GM23248 (cell line): ENCODE measurements at regions not wholly inside any gene's neighbourhood (a gene's known extent, or its start where the extent isn't known, plus 50 kb on each side); places are given as distances from the start of the nearest gene placed in this dataset.

Source experiments
- DNase-seq: peaks from one replicate; pipeline ENCODE4 v3.0.0-alpha.2; 2015
- H2AFZ ChIP-seq: fragments of 200-600 bp; sonication (generic); 2 replicates; pipeline ENCODE4 v1.6.1; 2016; ENCODE audit warnings: antibody characterized with exemption
- H3F3A ChIP-seq: fragments of 200-600 bp; sonication (generic); 2 replicates; pipeline ENCODE4 v1.6.1; 2016; ENCODE audit warnings: mild to moderate bottlenecking, antibody characterized with exemption, mixed run types; ENCODE audit not compliant: insufficient read depth
- H3K27ac ChIP-seq: fragments of 200-600 bp; sonication (generic); 2 replicates; pipeline ENCODE4 v1.5.1; 2016; ENCODE audit warnings: mild to moderate bottlenecking
- H3K27me3 ChIP-seq: fragments of 200-600 bp; sonication (generic); replicated peaks from 2 replicates; pipeline ENCODE4 v1.6.1; 2016; ENCODE audit warnings: mild to moderate bottlenecking; ENCODE audit not compliant: insufficient read depth
- H3K36me3 ChIP-seq: fragments of 200-600 bp; sonication (generic); 2 replicates; pipeline ENCODE4 v1.6.1; 2016; ENCODE audit warnings: low read depth, mild to moderate bottlenecking
- H3K4me1 ChIP-seq: fragments of 200-600 bp; sonication (generic); 2 replicates; pipeline ENCODE4 v1.6.1; 2016; ENCODE audit warnings: mild to moderate bottlenecking; ENCODE audit not compliant: insufficient read depth
- H3K4me2 ChIP-seq: fragments of 200-600 bp; sonication (generic); one replicate; pipeline ENCODE4 v1.6.1; 2016; ENCODE audit warnings: mild to moderate bottlenecking; ENCODE audit not compliant: unreplicated experiment
- H3K4me3 ChIP-seq: fragments of 200-600 bp; sonication (generic); 2 replicates; pipeline ENCODE4 v1.5.1; 2016; ENCODE audit warnings: mild to moderate bottlenecking
- H3K79me2 ChIP-seq: fragments of 200-600 bp; sonication (generic); 2 replicates; pipeline ENCODE4 v1.6.1; 2016; ENCODE audit warnings: mild to moderate bottlenecking; ENCODE audit not compliant: insufficient read depth
- H3K9ac ChIP-seq: fragments of 200-600 bp; sonication (generic); 2 replicates; pipeline ENCODE4 v1.6.1; 2016; ENCODE audit warnings: mild to moderate bottlenecking
- H3K9me2 ChIP-seq: fragments of 200-600 bp; sonication (generic); 2 replicates; pipeline ENCODE4 v1.6.1; 2016; ENCODE audit warnings: mixed run types, mild to moderate bottlenecking, moderate library complexity; ENCODE audit not compliant: insufficient read depth
- H3K9me3 ChIP-seq: fragments of 200-600 bp; sonication (generic); one replicate; pipeline ENCODE4 v1.6.1; 2017; ENCODE audit warnings: low read depth
- H4K20me1 ChIP-seq: fragments of 200-600 bp; sonication (generic); 2 replicates; pipeline ENCODE4 v1.6.0; 2016; ENCODE audit not compliant: insufficient read depth
- EZH2 ChIP-seq: fragments of 200-600 bp; sonication (generic); IDR thresholded peaks from 2 replicates; pipeline ENCODE4 v1.6.1; 2018; ENCODE audit warnings: antibody characterized with exemption, mild to moderate bottlenecking; ENCODE audit not compliant: insufficient read depth, poor library complexity, severe bottlenecking
- EZH2phosphoT487 ChIP-seq: fragments of 200-600 bp; sonication (generic); IDR thresholded peaks from 2 replicates; pipeline ENCODE4 v1.6.1; 2018; ENCODE audit warnings: antibody characterized with exemption, moderate library complexity, mild to moderate bottlenecking, low read depth; ENCODE audit not compliant: insufficient read depth
- WGBS, 2 experiments: methylation state at CpG; one replicate each; pipeline ENCODE4 v1.1.6; 2015 to 2017; ENCODE audit warnings: low lambda C conversion rate in 2 of 2, low coverage in 1 of 2; ENCODE audit errors: missing lambda C conversion rate in 2 of 2; 5-methylcytosine and 5-hydroxymethylcytosine counted together
- in situ Hi-C: fragments of 300-500 bp; cut with MboI; formaldehyde crosslinking; loops from 2 replicates; pipeline ENCODE4 v1.15.0; 2020

DNA sequence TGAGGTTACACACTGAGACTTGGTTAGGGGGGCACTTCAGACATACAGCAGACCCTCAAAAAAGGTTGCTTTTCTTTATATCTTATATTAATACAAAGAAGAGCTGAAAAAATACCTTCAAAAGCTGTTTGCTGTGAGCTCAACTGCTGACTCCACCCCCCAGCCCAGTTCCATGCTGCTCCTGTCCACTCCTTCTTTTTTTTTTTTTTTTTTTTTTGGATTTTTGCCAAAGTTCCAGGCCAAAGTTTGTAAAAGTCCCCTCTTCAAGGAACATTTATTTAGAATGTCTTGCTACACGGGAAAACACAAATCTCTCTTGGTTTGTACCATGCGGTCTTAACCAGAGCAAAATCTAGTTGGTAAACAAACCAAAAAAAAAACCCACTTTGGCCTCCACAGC, 85.3 kb upstream of the AKAP12 start:
- Histone ChIP-seq H3K79me2 (no peaks in the 10 kb centered on the region), H3K4me2 (no peak overlapping the region), H3K27ac (no peak overlapping the region), H2AFZ (no peak overlapping the region), H3K27me3 (no peaks in the 10 kb centered on the region), H3K4me3 (no peak overlapping the region), H3K4me1 (no peaks in the 10 kb centered on the region), H3K36me3 (no peaks in the 10 kb centered on the region), H3K9ac (no peak overlapping the region), H3F3A (no peaks in the 10 kb centered on the region), H3K9me2 (no peaks in the 10 kb centered on the region), H4K20me1 (no peaks in the 10 kb centered on the region), H3K9me3 (no peaks in the 10 kb centered on the region)
- in situ Hi-C loops = no loop called here
- 50 to 55% methylated on average over 2 of the region's 2 CpGs for WGBS, 2 experiments
- no peak for TF ChIP-seq EZH2phosphoT487
- no peak for TF ChIP-seq EZH2
- peak; percentile 34 for DNase-seq

DNA sequence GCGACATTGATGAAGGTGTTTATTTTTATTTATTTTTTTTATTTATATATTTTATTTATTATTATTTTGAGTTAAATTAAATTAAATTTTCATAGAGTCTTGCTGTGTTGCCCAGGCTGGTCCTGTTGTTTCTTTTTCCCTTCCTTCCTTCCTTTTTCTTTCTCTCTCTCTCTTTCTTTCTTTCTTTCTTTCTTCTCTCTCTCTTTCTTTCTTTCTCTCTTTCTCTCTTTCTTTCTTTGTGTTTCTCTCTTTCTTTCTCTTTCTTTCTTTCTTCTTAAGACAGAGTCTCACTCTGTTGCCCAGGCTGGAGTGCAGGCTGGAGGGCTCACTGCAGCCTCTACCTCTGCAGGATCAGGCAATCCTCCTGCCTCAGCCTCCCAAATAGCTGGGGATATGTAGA, 84.7 kb upstream of the AKAP12 start:
- H3K27ac ChIP-seq = no peak overlapping the region
- H3K9ac ChIP-seq = no peak overlapping the region
- H3K9me2 ChIP-seq = no peaks in the 10 kb centered on the region
- no peaks in the 10 kb centered on the region for H4K20me1 ChIP-seq
- H3K4me2 ChIP-seq = no peak overlapping the region
- no peak for DNase-seq
- no peaks in the 10 kb centered on the region for H3K9me3 ChIP-seq
- no peaks in the 10 kb centered on the region for H3K36me3 ChIP-seq
- H3K4me3 ChIP-seq = no peak overlapping the region
- in situ Hi-C loops = no loop called here
- H3F3A ChIP-seq = no peaks in the 10 kb centered on the region
- no peaks in the 10 kb centered on the region for H3K79me2 ChIP-seq
- no peak for TF ChIP-seq EZH2phosphoT487
- TF ChIP-seq EZH2 = no peak
- WGBS, 2 experiments = 95 to 96% methylated on average over 1 of the region's 1 CpG
- no peaks in the 10 kb centered on the region for H3K27me3 ChIP-seq
- H2AFZ ChIP-seq = no peak overlapping the region
- no peaks in the 10 kb centered on the region for H3K4me1 ChIP-seq

DNA sequence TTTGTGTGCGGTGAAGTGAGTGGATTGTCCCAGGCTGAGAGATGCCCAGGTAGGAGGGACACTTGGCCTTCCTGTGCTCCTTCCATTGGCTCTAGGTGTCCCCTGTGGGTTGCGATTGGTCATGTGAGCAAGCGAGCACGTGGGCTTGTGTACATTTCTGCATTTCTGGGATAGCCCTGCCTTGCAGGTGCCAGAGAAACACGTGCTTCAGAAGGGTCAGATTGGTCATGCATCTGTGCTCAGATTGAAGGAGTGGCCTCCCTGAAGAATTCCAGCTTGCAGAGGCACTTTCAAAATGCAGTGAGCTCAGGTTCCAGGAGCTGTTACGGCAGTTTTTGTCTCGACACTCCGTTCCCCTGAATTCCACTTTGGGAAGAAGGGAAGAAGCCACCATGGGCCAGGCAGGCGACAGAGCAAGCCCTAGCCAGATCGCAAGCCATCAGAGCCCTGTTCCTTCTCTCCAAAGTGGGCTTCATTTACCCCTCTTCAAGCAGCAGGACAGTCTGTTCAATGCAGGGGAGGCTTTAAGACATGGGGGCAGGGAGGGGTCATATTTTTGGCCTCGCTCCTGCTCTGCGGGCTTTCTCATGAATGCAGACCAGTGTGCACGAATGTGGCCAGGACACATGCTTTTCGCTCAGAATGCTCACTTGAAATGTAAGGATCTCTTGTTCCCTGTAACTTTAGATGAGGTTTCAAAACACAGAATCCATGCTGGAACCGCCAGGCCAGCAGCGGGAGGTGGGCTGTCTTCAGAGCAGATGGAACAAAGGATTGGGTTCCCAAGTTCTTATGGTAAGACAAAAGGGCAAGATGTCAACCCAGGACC, 78.6 kb upstream of the AKAP12 start:
- no peak for TF ChIP-seq EZH2phosphoT487
- TF ChIP-seq EZH2 = no peak
- Histone ChIP-seq H3K9me3 (no peaks in the 10 kb centered on the region), H3K4me2 (no peak overlapping the region), H3K36me3 (no peaks in the 10 kb centered on the region), H3K4me1 (no peaks in the 10 kb centered on the region), H3K9ac (no peak overlapping the region), H3K9me2 (no peaks in the 10 kb centered on the region), H3F3A (no peaks in the 10 kb centered on the region), H2AFZ (no peak overlapping the region), H4K20me1 (no peaks in the 10 kb centered on the region), H3K27me3 (peaks cover 14% of the 10 kb centered on the region; the same call in 1 of the 2 replicates), H3K79me2 (no peaks in the 10 kb centered on the region), H3K27ac (no peak overlapping the region), H3K4me3 (no peak overlapping the region)
- 66% methylated on average over 16 of the region's 16 CpGs for WGBS, 2 experiments
- in situ Hi-C loops = no loop called here
- no peak for DNase-seq

DNA sequence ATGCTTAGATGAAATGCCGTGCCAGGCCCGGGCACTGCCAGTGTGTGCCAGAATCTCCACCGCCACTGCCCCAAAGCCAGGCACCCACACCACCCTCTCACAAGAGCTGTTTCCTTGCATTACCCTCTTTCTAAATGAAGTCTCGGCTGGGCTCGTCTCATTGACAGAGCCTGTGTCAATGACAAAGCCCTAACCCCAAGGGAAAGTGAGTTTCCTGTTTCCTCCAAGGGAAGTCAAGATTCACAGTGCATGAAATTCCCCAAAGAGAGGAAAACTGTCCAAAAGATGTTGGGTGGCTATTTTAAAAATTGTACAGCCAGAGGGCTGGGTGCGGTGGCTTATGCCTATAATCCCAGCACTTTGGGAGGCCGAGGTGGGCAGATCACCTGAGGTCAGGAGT, 75.4 kb upstream of the AKAP12 start:
- Histone ChIP-seq H3K36me3 (no peaks in the 10 kb centered on the region), H4K20me1 (no peaks in the 10 kb centered on the region), H3K4me1 (no peaks in the 10 kb centered on the region), H3K9me3 (no peaks in the 10 kb centered on the region), H2AFZ (no peak overlapping the region), H3K27me3 (peaks cover 14% of the 10 kb centered on the region; the same call in 1 of the 2 replicates), H3K27ac (no peak overlapping the region), H3K4me2 (no peak overlapping the region), H3K9me2 (no peaks in the 10 kb centered on the region), H3K9ac (no peak overlapping the region), H3F3A (no peaks in the 10 kb centered on the region), H3K4me3 (no peak overlapping the region), H3K79me2 (no peaks in the 10 kb centered on the region)
- WGBS, 2 experiments = 93% methylated on average over 7 of the region's 7 CpGs
- in situ Hi-C loops = no loop called here
- no peak for DNase-seq
- TF ChIP-seq EZH2 = no peak
- TF ChIP-seq EZH2phosphoT487 = no peak
